ENCODE measurements at regions not wholly inside any gene's neighbourhood (a gene's known extent, or its start where the extent isn't known, plus 50 kb on each side); places are given as distances from the start of the nearest gene placed in this dataset.

DNA sequence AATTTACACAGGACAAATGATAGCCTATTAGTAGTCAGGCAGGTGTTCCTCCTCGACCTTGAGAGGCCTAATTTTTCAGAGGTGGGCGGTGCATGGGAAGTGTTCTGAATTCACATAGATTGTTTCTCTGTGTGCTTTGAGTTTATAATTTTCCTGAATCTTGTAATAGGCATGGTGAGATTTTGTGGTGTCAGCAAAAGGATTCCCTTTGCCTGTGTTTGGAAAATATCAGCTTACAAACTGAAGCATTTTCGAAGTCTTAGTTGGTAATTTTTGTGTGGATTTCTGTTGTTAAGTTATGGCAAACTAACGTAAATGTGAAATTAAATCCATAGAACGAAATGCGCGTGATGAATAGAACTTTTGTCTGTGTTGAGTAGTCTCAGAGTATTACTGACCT is 194.0 kb upstream of the RBMS1 start:
- TF ChIP-seq, protein P1, sequence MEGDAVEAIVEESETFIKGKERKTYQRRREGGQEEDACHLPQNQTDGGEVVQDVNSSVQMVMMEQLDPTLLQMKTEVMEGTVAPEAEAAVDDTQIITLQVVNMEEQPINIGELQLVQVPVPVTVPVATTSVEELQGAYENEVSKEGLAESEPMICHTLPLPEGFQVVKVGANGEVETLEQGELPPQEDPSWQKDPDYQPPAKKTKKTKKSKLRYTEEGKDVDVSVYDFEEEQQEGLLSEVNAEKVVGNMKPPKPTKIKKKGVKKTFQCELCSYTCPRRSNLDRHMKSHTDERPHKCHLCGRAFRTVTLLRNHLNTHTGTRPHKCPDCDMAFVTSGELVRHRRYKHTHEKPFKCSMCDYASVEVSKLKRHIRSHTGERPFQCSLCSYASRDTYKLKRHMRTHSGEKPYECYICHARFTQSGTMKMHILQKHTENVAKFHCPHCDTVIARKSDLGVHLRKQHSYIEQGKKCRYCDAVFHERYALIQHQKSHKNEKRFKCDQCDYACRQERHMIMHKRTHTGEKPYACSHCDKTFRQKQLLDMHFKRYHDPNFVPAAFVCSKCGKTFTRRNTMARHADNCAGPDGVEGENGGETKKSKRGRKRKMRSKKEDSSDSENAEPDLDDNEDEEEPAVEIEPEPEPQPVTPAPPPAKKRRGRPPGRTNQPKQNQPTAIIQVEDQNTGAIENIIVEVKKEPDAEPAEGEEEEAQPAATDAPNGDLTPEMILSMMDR (IDR thresholded peaks at IDR 0.05; ENCODE audit: low read length) = no peak
- TF ChIP-seq EZH2 (IDR thresholded peaks at IDR 0.05; ENCODE audit: borderline replicate concordance, low read length) = no peak
